Keratinocyte (primary cell): ENCODE measurements at regions not wholly inside any gene's neighbourhood (a gene's known extent, or its start where the extent isn't known, plus 50 kb on each side); places are given as distances from the start of the nearest gene placed in this dataset.

Source experiments
- DNase-seq: peaks from one replicate; pipeline ENCODE4 v3.0.0-alpha.2; 2011; ENCODE audit warnings: low read depth, missing footprints, low spot score
- FAIRE-seq: peaks from 2 replicates; lab custom pipeline; 2011; peaks lifted over from hg19 to GRCh38; lab: Jason Lieb, UNC
- H2AFZ ChIP-seq: 2 replicates; pipeline ENCODE4 v1.6.0; 2012; ENCODE audit warnings: low read length, control low read depth, inconsistent platforms; ENCODE audit not compliant: control insufficient read depth
- H3K27ac ChIP-seq: 2 replicates; pipeline ENCODE4 v1.5.1; 2011; ENCODE audit warnings: low read length; ENCODE audit not compliant: control insufficient read depth, insufficient read depth
- H3K27me3 ChIP-seq: 3 replicates; pipeline ENCODE4 v1.6.0; 2011; ENCODE audit warnings: low read length; ENCODE audit not compliant: control insufficient read depth, insufficient read depth; ENCODE audit errors: extremely low read depth
- H3K36me3 ChIP-seq, 2 experiments: 2 replicates in 1 of 2; 3 replicates in 1 of 2; pipeline ENCODE4 v1.5.1; 2011; ENCODE audit warnings: low read length in 2 of 2, mild to moderate bottlenecking in 1 of 2; ENCODE audit not compliant: control insufficient read depth in 2 of 2, insufficient read depth in 2 of 2; ENCODE audit errors: extremely low read depth in 1 of 2
- H3K4me1 ChIP-seq: 3 replicates; pipeline ENCODE4 v1.5.1; 2011; ENCODE audit warnings: low read length; ENCODE audit not compliant: control insufficient read depth, insufficient read depth; ENCODE audit errors: extremely low read depth
- H3K4me2 ChIP-seq: 3 replicates; pipeline ENCODE4 v1.6.0; 2011; ENCODE audit warnings: low read depth, low read length; ENCODE audit not compliant: control insufficient read depth, insufficient read depth; ENCODE audit errors: extremely low read depth
- H3K4me3 ChIP-seq, 3 experiments: fragments of 200-600 bp in 1 of 3; sonication (generic) in 1 of 3; 2 replicates in 2 of 3; 3 replicates in 1 of 3; pipeline ENCODE4 v1.5.1; 2011 to 2016; ENCODE audit warnings: low read length in 3 of 3, mild to moderate bottlenecking in 3 of 3, control low read depth in 2 of 3, inconsistent platforms in 1 of 3, low read depth in 1 of 3, mixed read lengths in 1 of 3, mixed run types in 1 of 3, moderate library complexity in 1 of 3; ENCODE audit not compliant: control insufficient read depth in 2 of 3, insufficient read depth in 2 of 3; ENCODE audit errors: extremely low read depth in 1 of 3
- H3K79me2 ChIP-seq: 2 replicates; pipeline ENCODE4 v1.6.0; 2012; ENCODE audit warnings: low read length; ENCODE audit not compliant: control insufficient read depth, insufficient read depth
- H3K9ac ChIP-seq: 3 replicates; pipeline ENCODE4 v1.6.0; 2011; ENCODE audit warnings: low read length; ENCODE audit not compliant: control insufficient read depth, insufficient read depth; ENCODE audit errors: extremely low read depth
- H3K9me1 ChIP-seq: 3 replicates; pipeline ENCODE4 v1.6.0; 2011; ENCODE audit warnings: low read length; ENCODE audit not compliant: control insufficient read depth, insufficient read depth; ENCODE audit errors: extremely low read depth
- H3K9me3 ChIP-seq: 2 replicates; pipeline ENCODE4 v1.5.1; 2012; ENCODE audit warnings: low read depth, low read length; ENCODE audit not compliant: control insufficient read depth
- H4K20me1 ChIP-seq: 3 replicates; pipeline ENCODE4 v1.6.0; 2011; ENCODE audit warnings: low read length; ENCODE audit not compliant: control insufficient read depth, insufficient read depth; ENCODE audit errors: extremely low read depth
- CTCF ChIP-seq, 3 experiments: IDR thresholded peaks in 1 of 3; conservative IDR thresholded peaks in 1 of 3; optimal IDR thresholded peaks in 1 of 3; 2 replicates in 2 of 3; 3 replicates in 1 of 3; pipeline versions ENCODE3 to v1.5.1; 2011; ENCODE audit warnings: low read length in 3 of 3, mild to moderate bottlenecking in 3 of 3, moderate library complexity in 2 of 3, control low read depth in 1 of 3, inconsistent platforms in 1 of 3; ENCODE audit not compliant: insufficient read depth in 2 of 3; ENCODE audit errors: extremely low read depth in 1 of 3
- EZH2 ChIP-seq: IDR thresholded peaks from one replicate; pipeline ENCODE4 v1.6.1; 2012; ENCODE audit warnings: inconsistent platforms, mild to moderate bottlenecking, low read length, moderate library complexity
- dilution Hi-C: fragments of 300-500 bp; cut with MboI; formaldehyde crosslinking; loops from one replicate; pipeline ENCODE4 v1.7.0; 2020; ENCODE audit warnings: low sequenced_read_pairs; ENCODE audit not compliant: extremely low pct_ligation_motif_present

GRCh38 chr11:95704865-95705264 is 84.7 kb downstream of the FAM76B start:
- Histone ChIP-seq H3K9me3 (no peaks in the 10 kb centered on the region), H3K9me1 (no peaks in the 10 kb centered on the region), H3K27ac (no peak overlapping the region), H3K4me1 (peaks cover 3% of the 10 kb centered on the region), H3K27me3 (no peaks in the 10 kb centered on the region), H3K4me3 (no peak overlapping the region), H3K79me2 (no peaks in the 10 kb centered on the region), H2AFZ (no peak overlapping the region), H4K20me1 (no peaks in the 10 kb centered on the region), H3K36me3 (no peaks in the 10 kb centered on the region), H3K4me2 (no peak overlapping the region), H3K9ac (no peak overlapping the region)
- dilution Hi-C loops: no loop called here
- DNase-seq (no peak), FAIRE-seq (no peak)
- TF ChIP-seq CTCF (optimal IDR thresholded peaks at IDR 0.05 in 1 of 3, IDR thresholded peaks at IDR 0.05 in 1 of 3, conservative IDR thresholded peaks at IDR 0.05 in 1 of 3; ENCODE audit: extremely low read depth in 1 of 3, insufficient read depth in 2 of 3, low read length in 3 of 3) (no peak), EZH2 (no peak)

- TF ChIP-seq EZH2 (no peak), CTCF (optimal IDR thresholded peaks at IDR 0.05 in 1 of 3, IDR thresholded peaks at IDR 0.05 in 1 of 3, conservative IDR thresholded peaks at IDR 0.05 in 1 of 3; ENCODE audit: extremely low read depth in 1 of 3, insufficient read depth in 2 of 3, low read length in 3 of 3) (no peak)
- H3K9me1 ChIP-seq: no peaks in the 10 kb centered on the region
- dilution Hi-C loops: no loop called here
- H3K27me3 ChIP-seq: no peaks in the 10 kb centered on the region
- peaks cover 13% of the 10 kb centered on the region for H3K4me1 ChIP-seq
- H4K20me1 ChIP-seq: no peaks in the 10 kb centered on the region
- no peaks in the 10 kb centered on the region for H3K79me2 ChIP-seq
- H3K4me2 ChIP-seq: no peak overlapping the region
- H2AFZ ChIP-seq: no peak overlapping the region
- H3K36me3 ChIP-seq: no peaks in the 10 kb centered on the region
- no peak overlapping the region for H3K4me3 ChIP-seq
- H3K9ac ChIP-seq: no peak overlapping the region
- FAIRE-seq (no peak), DNase-seq (no peak)
- H3K9me3 ChIP-seq: no peaks in the 10 kb centered on the region
- no peak overlapping the region for H3K27ac ChIP-seq
Measured at GRCh38 chr11:95703049-95703448, 86.5 kb downstream of the FAM76B start.
